ENCODE measurements at regions not wholly inside any gene's neighbourhood (a gene's known extent, or its start where the extent isn't known, plus 50 kb on each side); places are given as distances from the start of the nearest gene placed in this dataset.

- no TSS peak for BruUV-seq (replicated peaks)
- no peaks in the 10 kb centered on the region for H3K36me3 ChIP-seq (replicated peaks in 1 of 2; ENCODE audit: control insufficient read depth in 1 of 2, insufficient read depth in 2 of 2, low read length in 2 of 2)
- WGBS (ENCODE audit: low lambda C conversion rate), result 65% methylated on average over 1 of the region's 1 CpG
- POLR2A ChIA-PET, result no interaction called here
- CTCF ChIA-PET (ENCODE audit: low intra/inter-chr PET ratio, low total read pairs), result no interaction called here
- no peak overlapping the region for H3K4me3 ChIP-seq (replicated peaks in 1 of 3; ENCODE audit: insufficient read depth in 1 of 3, low read depth in 2 of 3, low read length in 3 of 3)
- FAIRE-seq (no peak), DNase-seq (ENCODE audit: low spot score) (no peak), ATAC-seq (no peak)
- no peak overlapping the region for H3K27ac ChIP-seq (ENCODE audit: extremely low read length, insufficient read depth, low read length)
- H2AFZ ChIP-seq (ENCODE audit: low read length), result no peak overlapping the region
- H3K9me3 ChIP-seq (ENCODE audit: low read length), result no peaks in the 10 kb centered on the region
- in situ Hi-C loops (cut with HindIII; ENCODE audit: extremely low pct_ligation_motif_present, low pct_unique_long_range_greater_than_20kb) (no loop called here), intact Hi-C loops (cut with micrococcal nuclease; ENCODE audit: unreplicated experiment) (no loop called here)
- no peaks in the 10 kb centered on the region for H4K20me1 ChIP-seq (ENCODE audit: insufficient read depth, low read length)
- H3K4me1 ChIP-seq (ENCODE audit: insufficient read depth, low read length), result 0 out of 2 replicates have a peak, but pooled peaks cover 5% of the 10 kb centered on the region
- no peaks in the 10 kb centered on the region; a peak in 1 of 5 replicates for H3K27me3 ChIP-seq (ENCODE audit: control insufficient read depth in 1 of 2, insufficient read depth in 2 of 2, low read length in 2 of 2)
- no peaks in the 10 kb centered on the region for H3K79me2 ChIP-seq (ENCODE audit: insufficient read depth, low read length)
- TF ChIP-seq ZNF253 (CRISPR knock-in tag; IDR thresholded peaks at IDR 0.05; ENCODE audit: borderline replicate concordance) (no peak), ATF4 (CRISPR knock-in tag; IDR thresholded peaks at IDR 0.05) (no peak), ATRX (CRISPR knock-in tag; IDR thresholded peaks at IDR 0.05; ENCODE audit: borderline replicate concordance) (no peak), ZNF598 (CRISPR knock-in tag; IDR thresholded peaks at IDR 0.05; ENCODE audit: borderline replicate concordance) (no peak), ZNF556 (CRISPR knock-in tag; IDR thresholded peaks at IDR 0.05; ENCODE audit: borderline replicate concordance) (no peak), ATF7 (IDR thresholded peaks at IDR 0.05) (no peak), ATF7 (CRISPR knock-in tag; IDR thresholded peaks at IDR 0.05) (no peak), TBL1XR1 (IDR thresholded peaks at IDR 0.05; ENCODE audit: borderline replicate concordance, low read length, partially characterized antibody) (no peak), ZKSCAN5 (CRISPR knock-in tag; IDR thresholded peaks at IDR 0.05) (no peak), TOPORS (CRISPR knock-in tag; IDR thresholded peaks at IDR 0.05) (no peak), MIER3 (CRISPR knock-in tag; IDR thresholded peaks at IDR 0.05; ENCODE audit: borderline replicate concordance) (no peak), JDP2 (CRISPR knock-in tag; IDR thresholded peaks at IDR 0.05; ENCODE audit: borderline replicate concordance) (no peak), ZNF333 (CRISPR knock-in tag; IDR thresholded peaks at IDR 0.05; ENCODE audit: borderline replicate concordance) (no peak), HHEX (CRISPR knock-in tag; IDR thresholded peaks at IDR 0.05) (no peak), MBD4 (IDR thresholded peaks at IDR 0.05; ENCODE audit: borderline replicate concordance, low read length) (no peak), HIVEP1 (CRISPR knock-in tag; IDR thresholded peaks at IDR 0.05) (no peak), TIGD3 (CRISPR knock-in tag; IDR thresholded peaks at IDR 0.05; ENCODE audit: borderline replicate concordance) (no peak)
- H3K4me2 ChIP-seq (ENCODE audit: low read depth, low read length), result no peak overlapping the region
- H3K9ac ChIP-seq (ENCODE audit: insufficient read depth, low read depth, low read length), result no peak overlapping the region
These were observed 192.0 kb downstream of the SYT10 start for GRCh38 chr12:33247625-33248024.
